HPDE6-E6E7 (cell line): ENCODE measurements at regions not wholly inside any gene's neighbourhood (a gene's known extent, or its start where the extent isn't known, plus 50 kb on each side); places are given as distances from the start of the nearest gene placed in this dataset.
"Not testable (repeated sequence)": the region's sequence is repeated elsewhere in the genome, so short reads cannot be mapped to it uniquely, and the experiment has no call there.

ENCODE experiments used
- DNase-seq: peaks from one replicate; pipeline ENCODE4 v3.0.0; 2011; ENCODE audit warnings: missing footprints; ENCODE audit errors: extremely low spot score

DNA sequence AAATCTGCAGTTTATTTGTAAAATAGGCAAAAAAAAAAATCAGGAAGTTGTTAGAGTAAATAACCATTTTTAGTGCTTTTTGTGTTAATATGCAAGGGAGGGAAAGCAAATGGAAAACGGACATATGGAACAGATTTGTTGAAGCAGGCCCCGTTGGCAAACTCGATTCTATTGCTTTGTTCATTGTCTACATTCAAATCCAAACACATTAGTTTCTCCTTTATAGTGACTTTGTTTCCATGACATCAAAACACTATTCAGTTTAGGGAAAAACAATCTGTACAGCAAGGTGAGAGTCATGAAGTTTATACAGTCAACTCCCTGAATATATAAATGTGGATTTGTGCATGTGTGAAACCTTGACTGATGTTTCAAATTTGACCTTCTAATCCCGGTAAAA, 142.2 kb downstream of the FAM47A start:
- no peak for DNase-seq

DNA sequence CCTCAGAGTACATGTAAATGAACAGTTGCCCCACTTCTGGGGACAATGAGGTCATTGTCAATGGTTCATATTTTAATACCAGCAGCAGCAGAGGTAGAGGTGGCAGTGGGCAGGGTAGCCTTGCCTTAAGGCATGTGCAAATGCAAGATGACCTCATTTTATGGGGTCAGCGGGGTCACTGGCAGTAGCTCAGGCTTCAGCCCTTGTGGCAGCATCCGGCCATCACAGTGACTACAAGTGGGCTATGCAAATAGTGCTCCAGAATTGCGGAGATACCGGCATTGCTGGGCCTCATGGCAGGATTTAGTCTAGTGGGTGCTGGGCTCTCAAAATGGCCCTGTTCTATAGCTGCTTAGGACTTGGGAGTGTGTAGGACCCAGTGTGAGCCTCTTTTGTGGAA, 144.7 kb downstream of the FAM47A start:
- no peak for DNase-seq

DNA sequence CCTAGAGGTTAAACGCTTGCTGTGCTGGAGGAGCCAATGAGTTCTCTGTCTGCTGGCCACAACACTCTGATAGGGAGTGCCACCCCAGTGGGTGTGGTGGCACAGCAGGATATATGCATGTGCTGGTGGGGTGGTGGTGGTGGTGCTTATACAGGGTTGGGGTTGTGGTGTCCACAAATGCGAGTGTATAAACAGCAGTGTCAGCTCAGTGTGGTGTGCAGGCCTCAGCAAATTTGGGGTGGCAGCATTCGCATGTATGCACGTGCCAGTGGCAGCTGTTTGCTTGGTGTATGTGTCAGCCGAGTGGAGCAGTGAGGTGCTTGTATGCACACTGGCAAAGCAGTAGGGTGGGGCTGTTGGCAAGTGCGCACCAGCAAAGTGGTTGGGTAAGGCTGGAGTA, 157.4 kb downstream of the FAM47A start:
- no peak for DNase-seq

DNA sequence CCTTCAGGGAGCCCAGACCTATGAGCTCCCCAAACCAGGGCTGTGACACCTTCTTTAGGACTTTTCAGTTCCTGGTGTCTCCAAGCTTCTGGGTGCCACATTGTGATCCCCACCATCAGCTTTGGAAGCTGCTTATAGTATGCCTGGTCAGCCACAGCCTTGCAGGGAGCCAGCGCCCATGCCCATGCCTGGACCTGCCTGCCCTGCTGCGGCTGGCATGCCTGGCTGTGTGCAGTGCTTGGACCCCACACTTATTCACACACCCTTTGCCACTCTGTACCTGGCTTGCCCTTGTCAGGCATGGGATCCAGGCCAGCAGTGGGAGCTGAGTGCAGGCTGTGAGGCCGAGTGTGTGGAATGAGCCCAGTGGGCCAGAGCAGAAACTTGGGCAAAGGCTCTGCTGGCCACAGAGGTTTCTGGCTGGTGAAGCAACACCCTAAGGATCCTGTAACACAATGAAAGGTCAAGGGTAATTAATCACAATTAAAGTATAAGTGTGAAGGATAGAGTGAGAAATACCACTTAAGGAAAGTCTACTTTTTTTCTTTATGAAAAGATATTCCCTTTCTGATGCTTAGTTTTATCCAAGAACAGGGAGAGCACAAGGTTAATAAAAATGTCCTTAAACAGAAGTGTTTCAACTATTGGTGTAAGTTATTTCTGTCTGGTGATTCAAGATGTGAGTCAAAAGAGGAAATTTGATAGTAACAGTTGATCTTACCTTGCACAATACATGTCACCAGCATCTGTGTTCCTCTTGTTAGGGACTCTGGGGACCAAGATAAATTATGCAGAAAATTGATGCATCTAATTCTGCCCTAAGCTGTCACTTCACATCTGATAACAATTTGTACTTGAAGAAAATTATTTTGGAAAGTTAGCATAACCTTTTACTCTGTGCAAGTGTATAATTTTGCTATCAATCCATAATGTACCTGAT, 161.8 kb downstream of the FAM47A start:
- peak; percentile 8 for DNase-seq

DNA sequence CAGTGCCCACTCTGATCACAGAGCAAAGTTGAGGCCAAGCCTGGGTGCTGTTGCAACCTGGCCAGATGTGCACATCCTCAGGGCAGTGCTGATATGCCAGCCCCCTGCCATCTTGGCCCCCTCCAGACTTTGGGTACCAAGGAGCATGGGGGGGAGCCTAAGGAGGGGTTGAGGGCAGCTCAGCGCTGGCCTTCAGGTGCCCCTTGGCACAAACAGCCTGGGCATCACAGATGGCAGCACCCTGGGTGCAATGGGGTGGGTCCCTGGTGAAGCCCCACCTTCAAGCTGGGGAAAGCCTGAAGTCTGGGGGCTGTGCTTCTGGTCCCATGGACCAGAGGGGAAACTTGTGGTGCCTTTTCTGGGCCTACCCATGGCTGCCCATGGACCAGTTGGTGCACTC, 163.0 kb downstream of the FAM47A start:
- no peak for DNase-seq

DNA sequence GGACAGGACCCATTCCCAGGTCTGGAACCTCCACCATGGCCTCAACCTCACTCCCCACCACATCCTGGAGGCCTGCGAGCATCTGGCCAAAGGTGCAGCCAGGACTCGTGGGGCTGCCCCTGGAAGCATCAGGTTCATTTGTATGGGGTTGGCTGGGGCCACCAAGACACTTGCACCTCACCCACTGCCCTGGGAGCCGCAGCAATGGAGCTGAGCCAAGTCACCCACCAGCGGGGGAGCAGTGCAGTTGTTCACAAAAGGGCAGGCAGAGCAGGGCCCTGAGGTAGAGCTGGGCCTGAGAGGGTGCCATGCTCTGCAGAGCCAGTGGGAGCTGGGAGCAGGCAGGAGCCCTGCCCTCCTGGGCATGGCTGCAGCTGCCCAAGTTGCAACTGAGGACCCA, 163.5 kb downstream of the FAM47A start:
- no peak for DNase-seq

DNA sequence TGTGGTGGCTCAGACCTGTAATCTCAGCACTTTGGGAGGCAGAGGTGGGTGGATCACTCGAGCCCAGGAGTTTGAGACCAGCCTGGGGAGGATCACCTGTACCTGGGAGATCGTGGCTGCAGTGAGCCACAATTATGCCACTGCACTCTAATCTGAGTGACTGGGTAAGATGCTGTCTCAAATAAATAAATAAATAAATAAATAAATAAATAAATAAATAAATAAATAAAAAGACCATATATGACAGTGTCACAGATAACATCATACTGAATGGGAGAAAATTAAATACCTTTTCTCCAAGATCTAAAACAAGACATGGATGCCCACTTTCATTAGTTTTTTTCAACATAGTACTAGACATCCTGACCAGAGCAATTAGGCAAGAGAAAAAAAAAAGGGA, 182.8 kb downstream of the FAM47A start:
- DNase-seq, result no peak

DNA sequence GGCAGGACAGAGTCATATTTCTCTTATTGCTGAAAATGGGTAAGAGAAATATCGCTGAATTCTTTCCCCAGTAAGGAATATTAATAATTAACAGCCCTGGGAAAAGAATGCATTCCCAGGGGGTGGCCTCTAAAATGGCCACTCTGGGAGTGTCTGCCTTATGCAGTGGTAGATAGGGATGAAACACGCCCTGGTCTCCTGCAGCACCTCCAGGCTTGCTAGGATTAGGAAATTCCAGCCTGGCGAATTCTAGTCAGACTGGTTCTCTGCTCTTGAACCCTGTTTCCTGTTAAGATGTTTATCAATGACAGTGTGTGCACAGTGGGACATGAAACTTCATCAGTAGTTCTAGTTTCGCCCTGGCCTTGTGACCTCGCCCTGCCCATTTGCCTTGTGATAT, 205.9 kb downstream of the FAM47A start:
- not testable (repeated sequence) for DNase-seq

DNA sequence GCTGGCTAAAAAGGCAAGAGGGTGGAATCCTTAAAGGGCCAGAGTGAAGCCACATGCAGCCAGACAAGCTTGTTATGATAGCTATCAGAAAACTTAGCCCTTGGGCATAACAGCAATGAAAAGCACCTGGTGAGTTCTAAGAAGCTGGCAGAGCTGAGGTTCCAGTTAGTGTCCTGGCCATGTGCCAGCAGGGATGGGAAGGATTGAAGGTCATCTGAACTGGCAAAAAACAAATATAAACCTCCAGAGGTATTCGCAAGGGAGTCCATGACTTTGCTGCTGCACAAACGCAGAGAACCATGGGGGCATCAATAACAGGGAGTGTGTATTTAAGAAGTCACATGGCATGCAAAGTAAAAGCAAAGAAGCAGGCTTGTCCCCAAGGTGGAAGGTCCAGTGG, 208.9 kb downstream of the FAM47A start:
- DNase-seq, result no peak

DNA sequence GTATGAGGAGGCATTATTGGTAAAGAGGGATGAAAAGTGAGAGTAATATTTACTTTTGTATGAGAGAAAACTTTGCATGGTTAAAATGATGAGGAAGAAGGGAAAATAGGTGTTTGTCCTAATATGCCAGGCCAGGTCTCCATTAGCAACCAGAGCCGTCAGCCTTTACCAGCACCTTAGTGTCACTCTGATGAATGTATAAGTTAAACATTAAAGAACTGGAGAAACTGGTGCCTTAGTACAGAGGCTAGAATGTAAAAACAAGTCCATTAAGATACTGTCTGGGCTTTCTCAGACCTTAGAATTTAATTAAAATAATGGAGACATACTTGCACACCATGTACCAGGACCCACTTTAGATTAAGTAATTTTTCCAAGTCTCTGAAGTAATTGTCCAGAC, 222.3 kb downstream of the FAM47A start:
- DNase-seq, result no peak

DNA sequence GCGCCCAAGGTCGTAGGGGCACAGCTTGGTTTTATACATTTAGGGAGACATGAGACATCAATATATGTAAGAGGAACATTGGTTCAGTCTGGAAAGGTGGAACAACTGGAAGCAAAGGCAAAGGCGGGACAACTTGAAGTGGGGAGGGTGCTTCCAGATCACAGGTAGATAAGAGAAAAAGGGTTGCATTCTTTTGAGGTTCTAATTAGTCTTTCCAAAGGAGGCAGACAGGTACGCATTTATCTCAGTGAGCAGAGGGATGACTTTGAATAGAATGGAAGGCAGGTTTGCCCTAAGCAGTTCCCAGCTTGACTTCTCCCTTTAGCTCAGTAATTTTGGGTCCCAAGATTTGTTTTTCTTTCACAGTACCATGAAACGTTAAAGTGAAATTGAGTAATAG, 223.2 kb downstream of the FAM47A start:
- no peak for DNase-seq

DNA sequence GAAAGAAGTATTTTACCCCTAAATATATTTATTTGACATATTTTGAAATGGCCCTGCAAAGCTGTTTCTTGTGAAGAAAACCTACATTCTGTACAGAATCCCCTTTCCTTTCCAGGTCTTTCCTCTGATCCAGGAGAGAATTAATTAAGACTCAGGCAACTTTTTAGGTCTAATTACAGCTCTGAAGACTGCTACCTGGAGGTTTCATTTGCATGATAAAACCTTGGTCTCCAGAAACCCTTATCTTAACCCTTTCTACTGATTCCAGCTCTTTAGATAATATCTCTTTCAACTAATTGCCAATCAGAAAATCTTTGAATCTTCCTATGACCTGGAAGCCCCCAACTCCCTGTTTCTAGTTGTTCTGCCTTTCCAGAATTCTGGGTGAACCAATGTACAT, 224.0 kb downstream of the FAM47A start:
- DNase-seq, result no peak

DNA sequence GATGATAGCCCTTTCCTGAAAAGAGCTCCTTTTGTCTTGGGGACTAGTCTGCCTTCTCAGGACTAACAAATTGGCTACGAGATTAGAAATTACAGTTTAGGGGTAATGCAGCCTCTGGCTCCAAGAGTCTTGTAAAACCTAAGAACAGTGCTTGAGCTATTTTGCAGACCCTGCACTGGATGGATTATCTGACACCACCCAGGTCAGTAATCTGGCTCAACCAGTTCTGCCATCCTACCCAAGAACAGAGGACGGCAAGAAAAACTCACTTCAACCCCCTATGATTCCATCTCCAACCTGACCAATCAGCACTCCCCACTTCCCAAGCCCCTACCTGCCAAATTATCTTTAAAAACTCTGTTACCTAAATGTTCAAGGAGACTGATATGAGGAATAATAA, 225.1 kb downstream of the FAM47A start:
- no peak for DNase-seq

DNA sequence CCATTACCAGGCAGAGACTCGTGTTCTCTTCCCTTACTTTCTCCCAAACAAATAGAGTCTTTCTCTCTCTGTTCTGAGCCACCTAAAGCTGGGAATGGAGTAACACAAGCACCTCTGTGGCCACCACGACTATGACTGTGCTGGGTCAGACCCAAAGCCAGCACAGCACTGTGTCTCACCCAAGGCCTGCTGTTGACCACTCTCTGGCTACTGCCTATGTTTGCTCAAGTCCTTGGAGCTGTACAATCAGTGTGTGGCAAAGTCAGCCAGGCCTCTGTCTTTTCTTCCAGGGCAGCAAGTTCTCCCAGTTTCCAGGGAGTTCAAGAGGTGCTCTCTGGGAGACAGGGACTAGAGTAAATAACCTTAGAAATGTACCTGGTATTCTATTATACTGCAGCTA, 239.4 kb downstream of the FAM47A start:
- no peak for DNase-seq

DNA sequence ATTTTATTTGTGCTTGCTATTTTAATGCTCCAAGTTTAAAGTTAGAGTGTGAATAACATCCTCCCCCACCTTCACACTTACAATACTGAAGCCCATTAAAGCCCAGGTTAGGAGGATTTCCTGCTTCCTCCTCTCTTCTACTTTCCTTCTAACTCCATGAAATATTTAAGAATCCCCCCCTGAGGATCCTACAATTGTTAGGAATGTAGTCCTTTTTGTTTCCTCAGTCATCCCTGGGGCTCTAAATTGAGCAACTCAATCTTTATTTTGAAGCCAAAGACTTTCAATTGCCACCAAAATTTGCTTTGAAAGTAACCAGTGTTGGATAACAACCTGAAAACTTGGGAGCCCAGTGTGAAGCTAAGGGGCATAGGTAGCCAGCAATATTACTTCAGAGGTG, 276.9 kb downstream of the FAM47A start:
- DNase-seq, result no peak

DNA sequence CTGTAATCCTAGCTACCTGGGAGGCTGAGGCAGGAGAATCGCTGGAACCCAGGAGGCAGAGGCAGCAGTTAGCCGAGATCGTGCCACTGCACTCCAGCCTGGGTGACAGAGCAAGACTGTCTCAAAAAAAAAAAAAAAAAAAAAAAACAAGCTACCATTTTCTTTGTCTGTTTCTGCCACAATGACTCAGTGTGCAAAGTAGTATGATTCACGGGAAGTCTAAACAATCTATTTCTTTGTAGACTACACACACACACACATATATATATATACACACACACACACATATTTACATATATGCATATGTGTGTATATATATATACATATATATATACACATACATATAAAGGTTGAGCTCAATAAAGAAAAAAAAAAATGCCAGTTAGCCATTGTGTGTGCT, 280.0 kb downstream of the FAM47A start:
- not testable (repeated sequence) for DNase-seq

DNA sequence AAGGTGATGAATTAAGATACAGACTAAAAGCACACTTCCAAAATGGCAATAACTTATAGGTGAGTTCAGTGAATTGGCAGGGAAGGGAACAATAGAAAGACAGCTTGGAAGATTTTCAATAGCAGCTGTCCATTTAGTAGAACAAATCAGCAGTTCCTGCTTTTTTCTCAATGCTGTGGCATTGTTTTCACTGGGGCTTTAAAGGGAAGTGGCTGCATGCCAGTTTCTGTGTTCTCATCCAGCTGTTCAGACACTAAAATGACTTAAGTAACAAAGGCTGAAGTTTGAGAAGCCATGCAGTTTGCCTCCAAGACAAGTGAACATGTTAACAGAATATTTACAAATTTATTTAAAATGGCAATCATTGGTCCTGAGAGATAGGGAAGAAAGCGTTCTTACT, 291.9 kb downstream of the FAM47A start:
- DNase-seq, result no peak

DNA sequence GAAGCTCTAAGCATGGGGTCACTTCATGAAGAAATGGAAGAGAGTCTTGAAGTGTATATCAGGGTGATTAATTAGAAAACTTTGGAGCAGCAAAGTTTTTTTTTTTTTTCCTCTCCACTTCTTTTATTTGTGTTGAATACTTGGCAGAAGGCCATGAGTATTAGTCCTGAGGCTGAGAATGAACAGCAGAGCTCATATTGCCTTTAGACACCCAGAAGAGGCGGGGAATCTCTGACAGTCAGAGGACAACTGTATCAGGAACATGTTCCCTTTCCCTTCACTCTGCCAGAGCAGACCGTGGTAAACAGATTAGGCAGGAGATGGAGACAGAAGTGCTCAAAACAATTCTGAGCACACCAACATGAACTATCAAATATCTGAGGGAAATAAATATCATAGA, 300.9 kb downstream of the FAM47A start:
- DNase-seq, result peak; percentile 15

DNA sequence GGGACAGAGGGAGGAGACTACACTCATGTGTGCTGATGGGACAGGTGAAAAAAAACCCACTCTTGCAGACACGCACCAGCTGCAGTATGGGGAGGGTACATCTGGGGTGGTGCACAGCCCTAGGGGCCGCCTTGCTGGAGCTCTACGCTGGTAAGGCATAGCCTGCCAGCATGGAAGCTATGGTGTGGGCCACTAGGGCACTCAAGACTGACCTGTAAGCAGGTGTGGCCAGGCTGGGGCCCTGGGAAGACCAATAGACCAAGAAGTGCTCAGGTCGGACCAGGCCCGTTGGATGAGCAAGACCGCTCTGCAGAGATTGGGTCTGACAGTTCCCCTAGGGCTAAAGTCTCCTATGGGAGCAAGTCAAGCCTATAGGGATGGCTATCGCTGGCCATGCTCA, 314.8 kb downstream of the FAM47A start:
- no peak for DNase-seq

DNA sequence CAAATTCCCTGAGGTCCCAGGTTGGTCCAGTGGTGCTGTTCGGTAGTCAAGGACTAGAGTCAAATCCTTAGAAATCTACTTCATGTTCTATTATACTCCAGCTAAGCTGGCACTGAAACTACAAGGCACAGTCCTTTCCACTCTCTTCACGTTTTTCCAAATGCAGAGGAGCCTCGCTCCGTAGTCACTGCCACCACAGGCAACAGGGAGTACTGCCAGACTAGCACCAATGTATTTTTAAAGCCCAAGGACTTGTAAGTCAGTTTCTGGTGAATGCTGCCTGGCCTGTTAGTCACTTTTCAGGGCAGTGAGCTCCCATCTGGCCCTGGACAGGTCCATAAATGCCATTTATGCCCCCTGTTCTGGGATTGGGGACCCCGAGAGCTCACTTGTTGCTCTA, 323.5 kb downstream of the FAM47A start:
- no peak for DNase-seq

DNA sequence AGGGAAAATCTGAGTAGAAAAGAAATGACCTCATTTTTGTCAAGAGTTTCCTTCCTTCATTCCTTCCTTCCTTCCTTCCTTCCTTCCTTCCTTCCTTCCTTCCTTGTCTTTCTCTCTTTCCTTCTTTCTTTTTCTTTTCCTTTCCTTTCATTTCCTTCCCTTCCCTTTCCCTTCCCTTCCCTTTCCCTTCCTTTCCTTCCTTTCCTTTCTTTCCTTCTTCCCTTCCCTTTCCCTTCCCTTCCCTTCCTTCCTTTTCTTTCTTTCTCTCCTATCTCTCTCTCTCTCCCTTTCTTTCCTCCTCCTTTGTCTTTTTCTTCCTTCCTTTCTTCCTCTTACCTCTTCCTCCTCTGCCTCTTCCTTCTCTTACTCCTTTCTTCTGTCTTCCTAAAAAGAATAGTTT, 347.6 kb downstream of the FAM47A start:
- no peak for DNase-seq

DNA sequence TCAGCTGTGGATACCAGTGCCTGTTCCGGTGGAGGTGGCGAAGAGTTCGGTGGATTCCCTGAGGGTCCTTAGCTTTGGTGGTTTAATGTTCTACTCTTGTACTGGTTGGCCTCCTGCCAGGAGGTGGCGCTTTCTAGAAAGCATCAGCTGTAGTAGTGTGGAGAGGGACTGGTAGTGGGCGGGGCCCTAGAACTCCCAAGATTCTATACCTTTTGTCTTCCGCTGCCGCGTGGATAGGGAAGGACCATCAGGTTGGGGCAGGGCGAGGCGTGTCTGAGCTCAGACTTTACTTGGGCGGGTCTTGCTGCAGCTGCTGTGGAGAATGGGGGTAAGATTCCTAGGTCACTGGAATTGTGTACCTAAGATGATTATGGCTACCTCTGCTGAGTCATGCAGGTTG, 390.3 kb downstream of the FAM47A start:
- DNase-seq, result no peak

DNA sequence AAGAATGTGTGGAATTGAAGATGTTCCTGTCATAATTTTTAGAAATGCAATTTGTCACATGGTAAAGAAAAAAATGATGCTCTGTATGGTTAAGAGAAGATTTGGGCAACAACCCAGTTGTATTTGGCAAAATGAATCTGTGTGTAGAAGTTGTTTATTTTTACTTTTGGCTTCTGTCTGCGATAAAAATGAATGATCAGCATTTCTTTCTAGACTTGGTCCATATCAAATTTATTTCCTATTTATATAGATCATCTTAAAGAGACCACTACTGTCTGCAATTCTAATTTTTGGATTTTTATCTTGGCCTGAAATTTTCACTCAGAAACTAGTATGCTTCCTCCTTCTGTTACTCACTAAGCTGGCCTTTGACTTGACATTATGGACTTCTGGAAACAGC, 396.9 kb downstream of the FAM47A start:
- no peak for DNase-seq
